NT2/D1 (cell line): ENCODE measurements at regions not wholly inside any gene's neighbourhood (a gene's known extent, or its start where the extent isn't known, plus 50 kb on each side); places are given as distances from the start of the nearest gene placed in this dataset.

ENCODE experiments used
- SUZ12 ChIP-seq: IDR thresholded peaks from 2 replicates; pipeline ENCODE4 v1.6.1; 2011; ENCODE audit not compliant: insufficient read length, insufficient read depth; ENCODE audit errors: extremely low read depth
- YY1 ChIP-seq: IDR thresholded peaks from 2 replicates; pipeline ENCODE4 v1.6.1; 2011; ENCODE audit not compliant: insufficient read length, insufficient read depth
- ZNF274 ChIP-seq: IDR thresholded peaks from 2 replicates; pipeline ENCODE4 v1.6.1; 2011; ENCODE audit warnings: mild to moderate bottlenecking, low read depth, low read length

DNA sequence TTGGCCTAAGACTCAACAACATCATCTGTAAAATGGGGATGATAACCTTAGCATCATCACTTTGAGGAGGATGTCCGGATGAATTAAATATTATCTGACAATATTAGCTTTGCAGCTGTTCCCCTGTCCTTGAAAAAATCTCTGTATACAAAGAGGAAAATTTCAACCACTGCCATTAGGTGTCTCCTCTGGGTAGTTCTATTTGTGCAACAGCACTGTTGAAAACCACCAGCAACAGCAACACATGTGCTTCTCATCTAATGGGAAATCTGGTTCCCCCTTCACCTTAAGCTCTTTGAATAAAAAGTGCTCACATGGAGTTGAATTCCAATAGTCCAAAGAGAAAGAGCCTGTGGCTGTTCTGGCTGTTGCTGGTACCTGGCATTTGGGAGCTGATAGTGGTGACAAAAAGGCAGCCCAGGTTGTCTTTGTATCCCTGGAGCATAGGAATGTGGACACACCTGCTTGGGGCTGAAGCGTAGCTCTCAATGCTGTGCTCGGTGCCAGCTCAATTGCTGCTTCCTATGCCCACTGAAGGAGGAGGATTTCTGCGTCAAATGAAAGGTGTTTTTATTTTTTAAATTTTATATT is 322.1 kb upstream of the MSX2 start:
- TF ChIP-seq SUZ12: no peak
- TF ChIP-seq YY1: no peak
- no peak for TF ChIP-seq ZNF274
